Keratinocyte (primary cell): ENCODE measurements at regions not wholly inside any gene's neighbourhood (a gene's known extent, or its start where the extent isn't known, plus 50 kb on each side); places are given as distances from the start of the nearest gene placed in this dataset.

Experiments used
- DNase-seq: peaks from one replicate; pipeline ENCODE4 v3.0.0-alpha.2; 2011; ENCODE audit warnings: low read depth, missing footprints, low spot score
- FAIRE-seq: peaks from 2 replicates; lab custom pipeline; 2011; peaks lifted over from hg19 to GRCh38; lab: Jason Lieb, UNC
- H2AFZ ChIP-seq: 2 replicates; pipeline ENCODE4 v1.6.0; 2012; ENCODE audit warnings: low read length, control low read depth, inconsistent platforms; ENCODE audit not compliant: control insufficient read depth
- H3K27ac ChIP-seq: 2 replicates; pipeline ENCODE4 v1.5.1; 2011; ENCODE audit warnings: low read length; ENCODE audit not compliant: control insufficient read depth, insufficient read depth
- H3K27me3 ChIP-seq: 3 replicates; pipeline ENCODE4 v1.6.0; 2011; ENCODE audit warnings: low read length; ENCODE audit not compliant: control insufficient read depth, insufficient read depth; ENCODE audit errors: extremely low read depth
- H3K36me3 ChIP-seq, 2 experiments: 2 replicates in 1 of 2; 3 replicates in 1 of 2; pipeline ENCODE4 v1.5.1; 2011; ENCODE audit warnings: low read length in 2 of 2, mild to moderate bottlenecking in 1 of 2; ENCODE audit not compliant: control insufficient read depth in 2 of 2, insufficient read depth in 2 of 2; ENCODE audit errors: extremely low read depth in 1 of 2
- H3K4me1 ChIP-seq: 3 replicates; pipeline ENCODE4 v1.5.1; 2011; ENCODE audit warnings: low read length; ENCODE audit not compliant: control insufficient read depth, insufficient read depth; ENCODE audit errors: extremely low read depth
- H3K4me2 ChIP-seq: 3 replicates; pipeline ENCODE4 v1.6.0; 2011; ENCODE audit warnings: low read depth, low read length; ENCODE audit not compliant: control insufficient read depth, insufficient read depth; ENCODE audit errors: extremely low read depth
- H3K4me3 ChIP-seq, 3 experiments: fragments of 200-600 bp in 1 of 3; sonication (generic) in 1 of 3; 2 replicates in 2 of 3; 3 replicates in 1 of 3; pipeline ENCODE4 v1.5.1; 2011 to 2016; ENCODE audit warnings: low read length in 3 of 3, mild to moderate bottlenecking in 3 of 3, control low read depth in 2 of 3, inconsistent platforms in 1 of 3, low read depth in 1 of 3, mixed read lengths in 1 of 3, mixed run types in 1 of 3, moderate library complexity in 1 of 3; ENCODE audit not compliant: control insufficient read depth in 2 of 3, insufficient read depth in 2 of 3; ENCODE audit errors: extremely low read depth in 1 of 3
- H3K79me2 ChIP-seq: 2 replicates; pipeline ENCODE4 v1.6.0; 2012; ENCODE audit warnings: low read length; ENCODE audit not compliant: control insufficient read depth, insufficient read depth
- H3K9ac ChIP-seq: 3 replicates; pipeline ENCODE4 v1.6.0; 2011; ENCODE audit warnings: low read length; ENCODE audit not compliant: control insufficient read depth, insufficient read depth; ENCODE audit errors: extremely low read depth
- H3K9me1 ChIP-seq: 3 replicates; pipeline ENCODE4 v1.6.0; 2011; ENCODE audit warnings: low read length; ENCODE audit not compliant: control insufficient read depth, insufficient read depth; ENCODE audit errors: extremely low read depth
- H3K9me3 ChIP-seq: 2 replicates; pipeline ENCODE4 v1.5.1; 2012; ENCODE audit warnings: low read depth, low read length; ENCODE audit not compliant: control insufficient read depth
- H4K20me1 ChIP-seq: 3 replicates; pipeline ENCODE4 v1.6.0; 2011; ENCODE audit warnings: low read length; ENCODE audit not compliant: control insufficient read depth, insufficient read depth; ENCODE audit errors: extremely low read depth
- EZH2 ChIP-seq: IDR thresholded peaks from one replicate; pipeline ENCODE4 v1.6.1; 2012; ENCODE audit warnings: inconsistent platforms, mild to moderate bottlenecking, low read length, moderate library complexity
- dilution Hi-C: fragments of 300-500 bp; cut with MboI; formaldehyde crosslinking; loops from one replicate; pipeline ENCODE4 v1.7.0; 2020; ENCODE audit warnings: low sequenced_read_pairs; ENCODE audit not compliant: extremely low pct_ligation_motif_present
- TF ChIP-seq, protein P1 (sequence below), 3 experiments: IDR thresholded peaks in 1 of 3; conservative IDR thresholded peaks in 1 of 3; optimal IDR thresholded peaks in 1 of 3; 2 replicates in 2 of 3; 3 replicates in 1 of 3; pipeline versions ENCODE3 to v1.5.1; 2011; ENCODE audit warnings: low read length in 3 of 3, mild to moderate bottlenecking in 3 of 3, moderate library complexity in 2 of 3, control low read depth in 1 of 3, inconsistent platforms in 1 of 3; ENCODE audit not compliant: insufficient read depth in 2 of 3; ENCODE audit errors: extremely low read depth in 1 of 3

DNA sequence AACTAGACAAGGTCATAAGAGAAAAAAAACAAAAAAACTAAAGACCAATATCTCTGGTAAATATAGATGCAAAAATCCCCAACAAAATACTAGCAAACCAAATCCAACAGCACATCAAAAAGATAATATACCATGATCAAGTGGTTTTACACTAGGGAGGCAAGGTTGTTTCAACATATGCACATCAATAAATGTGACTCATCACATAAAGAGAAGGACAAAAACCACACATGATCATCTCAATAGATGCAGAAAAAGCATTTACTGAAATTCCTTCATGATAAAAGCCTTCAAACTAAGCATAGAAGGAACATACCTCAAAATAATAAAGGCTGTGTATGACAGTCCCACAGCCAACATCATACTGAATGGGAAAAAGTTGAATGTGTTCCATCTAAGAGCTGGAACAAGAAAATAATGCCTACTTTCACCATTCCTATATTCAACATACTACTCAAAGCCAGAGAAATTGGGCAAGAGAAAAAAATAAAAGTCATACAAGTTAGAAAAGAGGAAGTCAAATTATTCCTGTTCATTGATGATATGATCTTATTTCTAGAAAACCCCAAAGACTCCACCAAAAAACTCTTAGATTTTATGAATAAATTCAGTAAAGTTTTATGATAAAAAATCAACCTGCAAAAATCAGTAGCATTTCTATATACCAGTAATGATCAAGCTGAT lies 72.2 kb upstream of the FAM169A start:
- TF ChIP-seq, protein P1, sequence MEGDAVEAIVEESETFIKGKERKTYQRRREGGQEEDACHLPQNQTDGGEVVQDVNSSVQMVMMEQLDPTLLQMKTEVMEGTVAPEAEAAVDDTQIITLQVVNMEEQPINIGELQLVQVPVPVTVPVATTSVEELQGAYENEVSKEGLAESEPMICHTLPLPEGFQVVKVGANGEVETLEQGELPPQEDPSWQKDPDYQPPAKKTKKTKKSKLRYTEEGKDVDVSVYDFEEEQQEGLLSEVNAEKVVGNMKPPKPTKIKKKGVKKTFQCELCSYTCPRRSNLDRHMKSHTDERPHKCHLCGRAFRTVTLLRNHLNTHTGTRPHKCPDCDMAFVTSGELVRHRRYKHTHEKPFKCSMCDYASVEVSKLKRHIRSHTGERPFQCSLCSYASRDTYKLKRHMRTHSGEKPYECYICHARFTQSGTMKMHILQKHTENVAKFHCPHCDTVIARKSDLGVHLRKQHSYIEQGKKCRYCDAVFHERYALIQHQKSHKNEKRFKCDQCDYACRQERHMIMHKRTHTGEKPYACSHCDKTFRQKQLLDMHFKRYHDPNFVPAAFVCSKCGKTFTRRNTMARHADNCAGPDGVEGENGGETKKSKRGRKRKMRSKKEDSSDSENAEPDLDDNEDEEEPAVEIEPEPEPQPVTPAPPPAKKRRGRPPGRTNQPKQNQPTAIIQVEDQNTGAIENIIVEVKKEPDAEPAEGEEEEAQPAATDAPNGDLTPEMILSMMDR (optimal IDR thresholded peaks at IDR 0.05 in 1 of 3, IDR thresholded peaks at IDR 0.05 in 1 of 3, conservative IDR thresholded peaks at IDR 0.05 in 1 of 3; ENCODE audit: extremely low read depth in 1 of 3, insufficient read depth in 2 of 3, low read length in 3 of 3), result no peak
- no peak for TF ChIP-seq EZH2
- FAIRE-seq, result no peak
- Histone ChIP-seq H3K79me2 (no peaks in the 10 kb centered on the region), H3K9ac (no peak overlapping the region), H4K20me1 (no peaks in the 10 kb centered on the region), H3K9me3 (no peaks in the 10 kb centered on the region), H3K4me2 (no peak overlapping the region), H2AFZ (no peak overlapping the region), H3K27me3 (no peaks in the 10 kb centered on the region), H3K9me1 (no peaks in the 10 kb centered on the region), H3K4me3 (no peak overlapping the region), H3K27ac (no peak overlapping the region), H3K36me3 (no peaks in the 10 kb centered on the region), H3K4me1 (no peaks in the 10 kb centered on the region)
- dilution Hi-C loops, result no loop called here
- DNase-seq, result no peak

DNA sequence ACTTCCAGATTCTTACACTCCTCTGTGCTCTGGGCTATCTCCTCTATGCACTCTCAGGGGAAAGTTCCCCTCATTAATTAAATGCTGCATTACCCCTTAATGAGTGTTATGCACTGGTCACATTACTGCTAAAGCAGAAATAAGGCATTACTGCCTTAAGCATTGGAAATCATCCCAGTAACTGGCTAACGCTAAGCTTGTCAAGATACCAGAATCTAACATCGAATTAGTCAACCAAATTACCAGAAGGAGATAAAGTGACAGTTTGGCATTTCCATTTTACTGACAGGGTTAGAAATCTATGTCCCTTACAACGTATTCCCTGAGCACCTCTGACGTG lies 69.5 kb upstream of the FAM169A start:
- Histone ChIP-seq H3K27ac (no peak overlapping the region), H3K79me2 (no peaks in the 10 kb centered on the region), H2AFZ (no peak overlapping the region), H3K36me3 (no peaks in the 10 kb centered on the region), H3K4me3 (no peak overlapping the region), H4K20me1 (no peaks in the 10 kb centered on the region), H3K9me3 (no peaks in the 10 kb centered on the region), H3K9me1 (no peaks in the 10 kb centered on the region), H3K9ac (no peak overlapping the region), H3K27me3 (no peaks in the 10 kb centered on the region), H3K4me2 (no peak overlapping the region), H3K4me1 (no peaks in the 10 kb centered on the region)
- DNase-seq, result no peak
- TF ChIP-seq EZH2, result no peak
- TF ChIP-seq, protein P1 (optimal IDR thresholded peaks at IDR 0.05 in 1 of 3, IDR thresholded peaks at IDR 0.05 in 1 of 3, conservative IDR thresholded peaks at IDR 0.05 in 1 of 3; ENCODE audit: extremely low read depth in 1 of 3, insufficient read depth in 2 of 3, low read length in 3 of 3), result no peak
- dilution Hi-C loops, result no loop called here
- peak; percentile 51 for FAIRE-seq
